ENCODE measurements at regions not wholly inside any gene's neighbourhood (a gene's known extent, or its start where the extent isn't known, plus 50 kb on each side); places are given as distances from the start of the nearest gene placed in this dataset.

- no peak for ATAC-seq
- DNase-seq, result no peak
- no peak for TF ChIP-seq CTCF (IDR thresholded peaks at IDR 0.05)
- intact Hi-C loops (cut with DNase I), result no loop called here
- no peaks in the 10 kb centered on the region for H3K9me3 ChIP-seq
- no peaks in the 10 kb centered on the region for H3K27me3 ChIP-seq (ENCODE audit: insufficient read depth in 3 of 3, low read length in 2 of 3)
- no peaks in the 10 kb centered on the region for H3K36me3 ChIP-seq (ENCODE audit: insufficient read depth in 1 of 2, low read depth in 1 of 2)
- WGBS, 3 donors, result 73 to 88% (median 77%) methylated on average over 1 of the region's 1 CpG
- H3K4me3 ChIP-seq, result no peak overlapping the region
- no peaks in the 10 kb centered on the region for H3K4me1 ChIP-seq
- no peak overlapping the region for H3K27ac ChIP-seq
Observed at GRCh38 chr15:39230908-39231285, 350.0 kb upstream of the THBS1 start.

GRCh38 chr15:39232512-39232911, 348.4 kb upstream of the THBS1 start:
- TF ChIP-seq CTCF (IDR thresholded peaks at IDR 0.05), result no peak
- 68 to 79% (median 71%) methylated on average over 4 of the region's 4 CpGs for WGBS, 3 donors
- Histone ChIP-seq H3K4me1 (no peaks in the 10 kb centered on the region), H3K4me3 (no peak overlapping the region), H3K9me3 (no peaks in the 10 kb centered on the region), H3K27me3 (ENCODE audit: insufficient read depth in 3 of 3, low read length in 2 of 3) (no peaks in the 10 kb centered on the region), H3K27ac (no peak overlapping the region), H3K36me3 (ENCODE audit: insufficient read depth in 1 of 2, low read depth in 1 of 2) (no peaks in the 10 kb centered on the region)
- peak in 1 of 2 donors; percentile 9 for DNase-seq
- intact Hi-C loops (cut with DNase I), result no loop called here
- ATAC-seq, result no peak

GRCh38 chr15:39235084-39235795, 345.6 kb upstream of the THBS1 start:
- TF ChIP-seq CTCF (IDR thresholded peaks at IDR 0.05), result no peak
- Histone ChIP-seq H3K36me3 (ENCODE audit: insufficient read depth in 1 of 2, low read depth in 1 of 2) (no peaks in the 10 kb centered on the region), H3K27ac (no peak overlapping the region), H3K9me3 (no peaks in the 10 kb centered on the region), H3K4me1 (no peaks in the 10 kb centered on the region), H3K4me3 (no peak overlapping the region), H3K27me3 (ENCODE audit: insufficient read depth in 3 of 3, low read length in 2 of 3) (no peaks in the 10 kb centered on the region)
- intact Hi-C loops (cut with DNase I), result no loop called here
- 84 to 86% (median 85%) methylated on average over 5 of the region's 5 CpGs for WGBS, 3 donors
- no peak for ATAC-seq
- no peak for DNase-seq

DNA sequence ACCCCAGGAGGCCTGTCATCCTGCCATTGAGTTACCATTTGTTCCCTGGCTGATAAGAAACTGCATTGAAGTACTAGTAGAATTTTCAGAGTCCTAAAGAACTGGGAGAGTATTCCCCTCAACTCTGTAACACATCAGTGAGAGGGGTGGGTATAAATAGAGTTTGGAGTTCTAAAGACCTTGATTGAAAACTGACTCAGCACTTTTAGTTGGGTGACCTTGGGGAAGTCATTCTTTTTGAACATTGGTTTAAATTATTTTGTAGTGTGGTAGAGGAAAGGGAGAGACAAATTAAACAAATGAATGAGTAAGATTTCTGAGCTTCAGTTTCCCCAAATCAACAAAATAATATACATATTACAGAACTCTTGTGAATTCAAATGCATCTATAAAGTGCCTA, 344.5 kb upstream of the THBS1 start:
- no peak overlapping the region for H3K4me3 ChIP-seq
- ATAC-seq (no peak), DNase-seq (no peak)
- no peaks in the 10 kb centered on the region for H3K9me3 ChIP-seq
- no peaks in the 10 kb centered on the region for H3K27me3 ChIP-seq (ENCODE audit: insufficient read depth in 3 of 3, low read length in 2 of 3)
- no peaks in the 10 kb centered on the region for H3K4me1 ChIP-seq
- TF ChIP-seq CTCF (IDR thresholded peaks at IDR 0.05), result no peak
- H3K36me3 ChIP-seq (ENCODE audit: insufficient read depth in 1 of 2, low read depth in 1 of 2), result no peaks in the 10 kb centered on the region
- intact Hi-C loops (cut with DNase I), result no loop called here
- no peak overlapping the region for H3K27ac ChIP-seq

DNA sequence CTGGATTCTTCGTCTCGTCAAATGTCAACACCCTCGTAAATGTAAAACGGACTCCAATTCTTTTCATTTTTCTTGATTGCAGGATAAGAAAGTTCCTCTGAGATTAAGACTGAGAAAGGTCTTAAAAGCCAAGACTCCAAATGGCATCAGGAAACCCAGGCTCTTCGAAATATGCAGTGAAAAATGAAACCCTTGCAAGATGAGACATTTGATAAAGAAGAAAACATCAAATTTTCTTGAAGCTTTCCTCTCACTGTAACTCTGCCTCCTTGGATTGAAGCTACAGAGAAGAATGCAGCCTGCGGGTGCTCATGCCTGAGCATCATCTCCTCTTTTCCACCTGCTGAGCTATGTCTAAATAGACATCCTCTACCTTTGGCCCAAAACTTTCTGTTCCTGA, 342.4 kb upstream of the THBS1 start:
- WGBS, 3 donors, result 70 to 81% (median 72%) methylated on average over 6 of the region's 6 CpGs
- ATAC-seq (no peak), DNase-seq (no peak)
- Histone ChIP-seq H3K9me3 (no peaks in the 10 kb centered on the region), H3K27ac (no peak overlapping the region), H3K36me3 (ENCODE audit: insufficient read depth in 1 of 2, low read depth in 1 of 2) (no peaks in the 10 kb centered on the region), H3K4me1 (no peaks in the 10 kb centered on the region), H3K27me3 (ENCODE audit: insufficient read depth in 3 of 3, low read length in 2 of 3) (no peaks in the 10 kb centered on the region), H3K4me3 (no peak overlapping the region)
- intact Hi-C loops (cut with DNase I), result no loop called here
- no peak for TF ChIP-seq CTCF (IDR thresholded peaks at IDR 0.05)
